HG02623 (cell line): ENCODE measurements at regions not wholly inside any gene's neighbourhood (a gene's known extent, or its start where the extent isn't known, plus 50 kb on each side); places are given as distances from the start of the nearest gene placed in this dataset.

ENCODE experiments used
- ATAC-seq: cut with Tn5 transposase; IDR thresholded peaks from one replicate; pipeline ENCODE4 v1.9.1; 2021; ENCODE audit warnings: moderate library complexity; ENCODE audit not compliant: unreplicated experiment

- no peak for ATAC-seq
These were observed 490.5 kb upstream of the CDH5 start for GRCh38 chr16:65876056-65876408.

GRCh38 chr16:65875381-65876055 lies 491.0 kb upstream of the CDH5 start:
- ATAC-seq: no peak

- no peak for ATAC-seq
These were observed 497.2 kb upstream of the CDH5 start for GRCh38 chr16:65869261-65869660.

GRCh38 chr16:65867276-65867960 lies 499.1 kb upstream of the CDH5 start:
- ATAC-seq: no peak

GRCh38 chr16:65863236-65863635 lies 503.3 kb upstream of the CDH5 start:
- ATAC-seq: no peak

GRCh38 chr16:65861131-65861731 lies 505.3 kb upstream of the CDH5 start:
- ATAC-seq: no peak

- no peak for ATAC-seq
These were observed 511.0 kb upstream of the CDH5 start for GRCh38 chr16:65855171-65856145.

- no peak for ATAC-seq
These were observed 520.3 kb upstream of the CDH5 start for GRCh38 chr16:65846210-65846602.

GRCh38 chr16:65845466-65846209 lies 520.9 kb upstream of the CDH5 start:
- ATAC-seq: no peak

GRCh38 chr16:65843941-65844340 lies 522.5 kb upstream of the CDH5 start:
- ATAC-seq: no peak

- ATAC-seq: no peak
These were observed 524.4 kb upstream of the CDH5 start for GRCh38 chr16:65842067-65842466.

- ATAC-seq: no peak
These were observed 528.5 kb upstream of the CDH5 start for GRCh38 chr16:65838001-65838400.

GRCh38 chr16:65837464-65837863 lies 529.0 kb upstream of the CDH5 start:
- ATAC-seq: no peak

- ATAC-seq: no peak
These were observed 531.8 kb upstream of the CDH5 start for GRCh38 chr16:65834688-65835087.

- no peak for ATAC-seq
These were observed 533.2 kb upstream of the CDH5 start for GRCh38 chr16:65833171-65833871.

GRCh38 chr16:65832679-65833078 lies 533.8 kb upstream of the CDH5 start:
- ATAC-seq: no peak

- no peak for ATAC-seq
These were observed 534.4 kb upstream of the CDH5 start for GRCh38 chr16:65831903-65832666.

- ATAC-seq: no peak
These were observed 537.4 kb upstream of the CDH5 start for GRCh38 chr16:65829076-65829475.

- ATAC-seq: no peak
These were observed 538.2 kb upstream of the CDH5 start for GRCh38 chr16:65828296-65828695.
